IPS DF 4.7 (cell line): ENCODE measurements at regions not wholly inside any gene's neighbourhood (a gene's known extent, or its start where the extent isn't known, plus 50 kb on each side); places are given as distances from the start of the nearest gene placed in this dataset.

Experiments used
- DNase-seq: peaks from one replicate; pipeline ENCODE4 v3.0.0-alpha.2; 2013; ENCODE audit warnings: low spot score; ENCODE audit errors: extremely low read depth

GRCh38 chr11:104609311-104610085, 288.8 kb downstream of the CASP12 start:
- DNase-seq = peak; percentile 62

GRCh38 chr11:104602643-104603042, 295.6 kb downstream of the CASP12 start:
- DNase-seq = no peak

GRCh38 chr11:104594228-104594958, 303.9 kb downstream of the CASP12 start:
- no peak for DNase-seq

GRCh38 chr11:104588970-104589369, 309.3 kb downstream of the CASP12 start:
- no peak for DNase-seq

- DNase-seq = no peak
Measured at GRCh38 chr11:104588446-104588845, 309.8 kb downstream of the CASP12 start.

GRCh38 chr11:104584823-104585222, 313.4 kb downstream of the CASP12 start:
- DNase-seq = no peak

- no peak for DNase-seq
Measured at GRCh38 chr11:104583857-104584256, 314.4 kb downstream of the CASP12 start.

GRCh38 chr11:104582431-104582830, 315.8 kb downstream of the CASP12 start:
- DNase-seq = no peak

GRCh38 chr11:104581246-104581980, 316.8 kb downstream of the CASP12 start:
- peak; percentile 58 for DNase-seq

- no peak for DNase-seq
Measured at GRCh38 chr11:104573441-104573990, 324.7 kb downstream of the CASP12 start.

GRCh38 chr11:104572279-104572678, 326.0 kb downstream of the CASP12 start:
- no peak for DNase-seq

- no peak for DNase-seq
Measured at GRCh38 chr11:104570078-104570701, 328.1 kb downstream of the CASP12 start.

GRCh38 chr11:104565583-104565961, 332.7 kb downstream of the CASP12 start:
- no peak for DNase-seq

- no peak for DNase-seq
Measured at GRCh38 chr11:104564921-104565582, 333.2 kb downstream of the CASP12 start.

- no peak for DNase-seq
Measured at GRCh38 chr11:104556606-104557301, 341.5 kb downstream of the CASP12 start.

- no peak for DNase-seq
Measured at GRCh38 chr11:104549019-104549418, 349.2 kb downstream of the CASP12 start.

- no peak for DNase-seq
Measured at GRCh38 chr11:104547996-104548661, 350.1 kb downstream of the CASP12 start.

- DNase-seq = no peak
Measured at GRCh38 chr11:104546501-104546900, 351.8 kb downstream of the CASP12 start.

- DNase-seq = no peak
Measured at GRCh38 chr11:104541701-104542100, 356.6 kb downstream of the CASP12 start.

- no peak for DNase-seq
Measured at GRCh38 chr11:104538313-104538712, 359.9 kb downstream of the CASP12 start.
